BE2C (cell line): ENCODE measurements at regions not wholly inside any gene's neighbourhood (a gene's known extent, or its start where the extent isn't known, plus 50 kb on each side); places are given as distances from the start of the nearest gene placed in this dataset.
"Not testable (repeated sequence)": the region's sequence is repeated elsewhere in the genome, so short reads cannot be mapped to it uniquely, and the experiment has no call there.

Experiments used
- DNase-seq: peaks from one replicate; pipeline ENCODE4 v3.0.0-alpha.2; 2020
- H3K27me3 ChIP-seq: fragments of 250-450 bp; sonication (Bioruptor Pico); 2 replicates; pipeline ENCODE4 v1.5.1; 2020; ENCODE audit warnings: mild to moderate bottlenecking
- H3K36me3 ChIP-seq: fragments of 250-450 bp; sonication (Bioruptor Pico); 2 replicates; pipeline ENCODE4 v1.5.1; 2020; ENCODE audit warnings: mild to moderate bottlenecking
- H3K4me1 ChIP-seq: fragments of 250-450 bp; sonication (Bioruptor Pico); 2 replicates; pipeline ENCODE4 v1.5.1; 2020
- H3K4me3 ChIP-seq: 2 replicates; pipeline ENCODE4 v1.5.1; 2011; ENCODE audit warnings: low read depth, low read length
- H3K9me3 ChIP-seq: fragments of 250-450 bp; sonication (Bioruptor Pico); 2 replicates; pipeline ENCODE4 v1.5.1; 2020
- CTCF ChIP-seq: IDR thresholded peaks from 2 replicates; pipeline ENCODE4 v1.5.1; 2012; ENCODE audit warnings: mild to moderate bottlenecking, low read depth, low read length

- H3K4me3 ChIP-seq, result no peak overlapping the region
- no peaks in the 10 kb centered on the region for H3K9me3 ChIP-seq
- TF ChIP-seq CTCF, result no peak
- no peaks in the 10 kb centered on the region for H3K27me3 ChIP-seq
- H3K4me1 ChIP-seq, result no peaks in the 10 kb centered on the region
- no peak for DNase-seq
- H3K36me3 ChIP-seq, result no peaks in the 10 kb centered on the region
Observed at GRCh38 chr2:147013696-147014392, 831.0 kb upstream of the ACVR2A start.

GRCh38 chr2:147008481-147008880, 836.3 kb upstream of the ACVR2A start:
- TF ChIP-seq CTCF, result no peak
- no peaks in the 10 kb centered on the region for H3K9me3 ChIP-seq
- no peaks in the 10 kb centered on the region for H3K36me3 ChIP-seq

GRCh38 chr2:147006736-147007141, 838.1 kb upstream of the ACVR2A start:
- DNase-seq, result no peak

More at GRCh38 chr2:147008481-147008880, 836.3 kb upstream of the ACVR2A start:
- no peak for DNase-seq
- H3K4me3 ChIP-seq, result no peak overlapping the region
- no peaks in the 10 kb centered on the region for H3K4me1 ChIP-seq
- no peaks in the 10 kb centered on the region for H3K27me3 ChIP-seq

GRCh38 chr2:147003081-147003480, 841.7 kb upstream of the ACVR2A start:
- Histone ChIP-seq H3K27me3 (no peaks in the 10 kb centered on the region), H3K36me3 (no peaks in the 10 kb centered on the region)

More at GRCh38 chr2:147006736-147007141, 838.1 kb upstream of the ACVR2A start:
- Histone ChIP-seq H3K36me3 (no peaks in the 10 kb centered on the region), H3K4me3 (no peak overlapping the region), H3K9me3 (no peaks in the 10 kb centered on the region), H3K27me3 (no peaks in the 10 kb centered on the region), H3K4me1 (no peaks in the 10 kb centered on the region)
- no peak for TF ChIP-seq CTCF

GRCh38 chr2:147002256-147002655, 842.6 kb upstream of the ACVR2A start:
- H3K4me1 ChIP-seq, result no peaks in the 10 kb centered on the region
- H3K27me3 ChIP-seq, result no peaks in the 10 kb centered on the region
- no peak for TF ChIP-seq CTCF
- no peak for DNase-seq
- no peaks in the 10 kb centered on the region for H3K9me3 ChIP-seq
- H3K4me3 ChIP-seq, result no peak overlapping the region
- H3K36me3 ChIP-seq, result no peaks in the 10 kb centered on the region

More at GRCh38 chr2:147003081-147003480, 841.7 kb upstream of the ACVR2A start:
- H3K9me3 ChIP-seq, result no peaks in the 10 kb centered on the region
- H3K4me1 ChIP-seq, result no peaks in the 10 kb centered on the region
- no peak overlapping the region for H3K4me3 ChIP-seq
- DNase-seq, result no peak
- no peak for TF ChIP-seq CTCF

- no peaks in the 10 kb centered on the region for H3K9me3 ChIP-seq
- H3K4me1 ChIP-seq, result no peaks in the 10 kb centered on the region
- no peaks in the 10 kb centered on the region for H3K27me3 ChIP-seq
- no peak for DNase-seq
- TF ChIP-seq CTCF, result no peak
- H3K4me3 ChIP-seq, result no peak overlapping the region
- H3K36me3 ChIP-seq, result no peaks in the 10 kb centered on the region
Observed at GRCh38 chr2:147001061-147001460, 843.8 kb upstream of the ACVR2A start.

- not testable (repeated sequence) for H3K9me3 ChIP-seq, DNase-seq, H3K4me3 ChIP-seq, H3K4me1 ChIP-seq, H3K36me3 ChIP-seq, H3K27me3 ChIP-seq
Observed at GRCh38 chr2:147000151-147000550, 844.7 kb upstream of the ACVR2A start.
